K562 (cell line): ENCODE measurements at regions not wholly inside any gene's neighbourhood (a gene's known extent, or its start where the extent isn't known, plus 50 kb on each side); places are given as distances from the start of the nearest gene placed in this dataset.

Experiments used
- ATAC-seq: fragments of 200-7000 bp; cut with Tn5 transposase; 3 replicates; pipeline ENCODE4 v1.9.1; 2020; ENCODE audit warnings: moderate library complexity
- BruUV-seq: library from RNA; stranded (reverse); fragments of 400-500 nt; replicated peaks from 2 replicates; lab custom pipeline; 2021; lab: Mats Ljungman, UMichigan
- CTCF ChIA-PET: fragments of 300-600 bp; formaldehyde crosslinking; extraction: SDS; loops from one replicate; lab custom pipeline; 2021; ENCODE audit warnings: low intra/inter-chr PET ratio; lab: Yijun Ruan, JAX
- POLR2A ChIA-PET: fragments of 300-600, 350-650 bp; sonication (Branson Sonifier 250); formaldehyde crosslinking; extraction: SDS; loops from one replicate; lab custom pipeline; 2021; ENCODE audit warnings: antibody characterized with exemption, inconsistent platforms; lab: Yijun Ruan, JAX
- DNase-seq, 4 experiments: peaks; one replicate each; pipeline versions ENCODE4 v3.0.0 to v3.0.0-alpha.2; 2011 to 2018; ENCODE audit warnings: low spot score in 3 of 4, mixed read lengths in 3 of 4; ENCODE audit errors: extremely low read depth in 1 of 4
- FAIRE-seq: peaks from 2 replicates; lab custom pipeline; 2011; peaks lifted over from hg19 to GRCh38; lab: Jason Lieb, UNC
- H2AFZ ChIP-seq: 2 replicates; pipeline ENCODE4 v1.6.0; 2011; ENCODE audit warnings: low read depth, low read length, control low read depth, inconsistent platforms
- H3K27ac ChIP-seq: fragments of 200-600 bp; 3 replicates; pipeline ENCODE4 v1.8.0; 2011; ENCODE audit warnings: low read depth, mild to moderate bottlenecking, control low read depth, inconsistent platforms, low read length, moderate library complexity, mixed read lengths; ENCODE audit errors: extremely low read depth
- H3K27me3 ChIP-seq, 2 experiments: fragments of 300-600 bp in 1 of 2; 2 replicates in 1 of 2; 3 replicates in 1 of 2; pipeline versions ENCODE4 v1.6.0 to v1.8.0; 2011; ENCODE audit warnings: inconsistent platforms in 2 of 2, low read length in 2 of 2, mild to moderate bottlenecking in 1 of 2, mixed read lengths in 1 of 2, moderate library complexity in 1 of 2; ENCODE audit not compliant: control insufficient read depth in 2 of 2, insufficient read depth in 2 of 2
- H3K36me3 ChIP-seq: fragments of 300-600 bp; 3 replicates; pipeline ENCODE4 v1.8.0; 2011; ENCODE audit warnings: mild to moderate bottlenecking, low read length, inconsistent platforms; ENCODE audit not compliant: control insufficient read depth, insufficient read depth
- H3K4me1 ChIP-seq, 2 experiments: fragments of 200-600 bp in 1 of 2; replicated peaks in 1 of 2; 2 replicates in 1 of 2; 3 replicates in 1 of 2; pipeline versions ENCODE4 v1.5.1 to v1.8.0; 2011; ENCODE audit warnings: inconsistent platforms in 2 of 2, low read length in 2 of 2, mild to moderate bottlenecking in 1 of 2, mixed read lengths in 1 of 2, moderate library complexity in 1 of 2; ENCODE audit not compliant: control insufficient read depth in 2 of 2, insufficient read depth in 2 of 2
- H3K4me2 ChIP-seq: 2 replicates; pipeline ENCODE4 v1.6.1; 2011; ENCODE audit warnings: low read length, control low read depth, inconsistent platforms, mixed read lengths; ENCODE audit not compliant: insufficient read depth
- H3K4me3 ChIP-seq: fragments of 200-600 bp; sonication (generic), shearing (Covaris generic); 2 replicates; pipeline ENCODE4 v1.5.1; 2016; ENCODE audit warnings: control low read depth, inconsistent platforms
- H3K79me2 ChIP-seq: fragments of 200-600 bp; 3 replicates; pipeline ENCODE4 v1.8.0; 2011; ENCODE audit warnings: low read length, inconsistent platforms; ENCODE audit not compliant: control insufficient read depth, insufficient read depth
- H3K9ac ChIP-seq, 2 experiments: 2 replicates each; pipeline versions ENCODE4 v1.6.0 to v1.6.1; 2011; ENCODE audit warnings: low read depth in 2 of 2, low read length in 2 of 2, control low read depth in 1 of 2, inconsistent platforms in 1 of 2, mild to moderate bottlenecking in 1 of 2, mixed read lengths in 1 of 2; ENCODE audit not compliant: insufficient read depth in 1 of 2
- H3K9me1 ChIP-seq: one replicate; pipeline ENCODE4 v1.6.0; 2011; ENCODE audit warnings: inconsistent platforms, mild to moderate bottlenecking, low read length, moderate library complexity; ENCODE audit not compliant: control insufficient read depth, insufficient read depth
- H3K9me3 ChIP-seq: replicated peaks from 2 replicates; pipeline ENCODE4 v1.5.1; 2011; ENCODE audit warnings: low read depth, low read length, inconsistent platforms; ENCODE audit not compliant: control insufficient read depth, insufficient read depth
- H4K20me1 ChIP-seq: replicated peaks from 2 replicates; pipeline ENCODE4 v1.6.1; 2011; ENCODE audit warnings: low read length, inconsistent platforms, mixed read lengths; ENCODE audit not compliant: control insufficient read depth, insufficient read depth
- CBX2 ChIP-seq: fragments of 200-600 bp; sonication (generic); IDR thresholded peaks from one replicate; pipeline ENCODE4 v1.6.1; 2012; ENCODE audit warnings: mild to moderate bottlenecking, low read length, inconsistent platforms; ENCODE audit not compliant: insufficient read depth, poor library complexity, severe bottlenecking
- CHD4 ChIP-seq: fragments of 200-600 bp; sonication (generic); IDR thresholded peaks from 3 replicates; pipeline ENCODE4 v1.6.1; 2012; ENCODE audit warnings: low read depth, mild to moderate bottlenecking, mixed read lengths, low read length, inconsistent platforms; ENCODE audit not compliant: insufficient read depth, insufficient replicate concordance, poor library complexity, severe bottlenecking
- DDX20 ChIP-seq: fragments of 450-650 bp; IDR thresholded peaks from 2 replicates; pipeline ENCODE4 v1.6.1; 2016; ENCODE audit warnings: missing genetic modification characterization, low read depth, mild to moderate bottlenecking, missing compliant biosample characterization, moderate library complexity
- DNMT1 ChIP-seq: fragments of 450-650 bp; IDR thresholded peaks from 2 replicates; pipeline ENCODE4 v1.6.1; 2016; ENCODE audit warnings: antibody characterized with exemption, mild to moderate bottlenecking
- POU5F1 ChIP-seq: fragments of 150-350 bp; IDR thresholded peaks from 2 replicates; pipeline ENCODE4 v1.6.1; 2014; ENCODE audit warnings: borderline replicate concordance, low read length, low read depth, mild to moderate bottlenecking; ENCODE audit not compliant: partially characterized antibody
- PTTG1 ChIP-seq: fragments of 450-650 bp; IDR thresholded peaks from 2 replicates; pipeline ENCODE4 v1.6.1; 2016; ENCODE audit warnings: low read depth, mild to moderate bottlenecking, missing genetic modification characterization, missing compliant biosample characterization
- RBM22 ChIP-seq: fragments of 200-400 bp; formaldehyde crosslinking; IDR thresholded peaks from 2 replicates; pipeline ENCODE4 v1.6.1; 2018; ENCODE audit warnings: low read length, low read depth; ENCODE audit not compliant: poor library complexity, severe bottlenecking
- SIN3A ChIP-seq, 2 experiments: fragments of 150-350 bp in 1 of 2; IDR thresholded peaks; 2 replicates each; pipeline ENCODE4 v1.6.1; 2011 to 2016; ENCODE audit warnings: borderline replicate concordance in 2 of 2, low read depth in 2 of 2, low read length in 2 of 2, mild to moderate bottlenecking in 2 of 2, moderate library complexity in 2 of 2; ENCODE audit not compliant: control insufficient read depth in 1 of 2
- TAF15 ChIP-seq: fragments of 200-400 bp; formaldehyde crosslinking; IDR thresholded peaks from 2 replicates; pipeline ENCODE4 v1.6.1; 2017; ENCODE audit warnings: mild to moderate bottlenecking, low read depth, low read length, moderate library complexity
- TBP ChIP-seq: optimal IDR thresholded peaks from 2 replicates; pipeline ENCODE3; 2011; ENCODE audit warnings: low read depth, low read length, improper control_type of control experiment
- XRCC3 ChIP-seq: fragments of 450-650 bp; IDR thresholded peaks from 2 replicates; pipeline ENCODE4 v1.6.1; 2017; ENCODE audit warnings: mild to moderate bottlenecking, moderate library complexity
- WGBS: fragments of 100-300 bp; shearing (Covaris generic); methylation state at CpG from one replicate; pipeline ENCODE4 v1.1.6; 2016; ENCODE audit warnings: low coverage, mixed read lengths; ENCODE audit not compliant: insufficient coverage; ENCODE audit errors: missing lambda C conversion rate; 5-methylcytosine and 5-hydroxymethylcytosine counted together
- in situ Hi-C: fragments of 300-500 bp; cut with MboI; formaldehyde crosslinking; loops from 4 replicates; pipeline ENCODE4 v1.15.0; 2018; ENCODE audit warnings: inconsistent platforms, mixed read lengths
- intact Hi-C: fragments of 100-400 bp; cut with micrococcal nuclease; formaldehyde crosslinking; loops from 2 replicates; pipeline ENCODE4 v1.14.2; 2022
- TF ChIP-seq, protein P1 (sequence below), 2 experiments: fragments of 450-650 bp in 1 of 2; sonication (generic) in 1 of 2; formaldehyde crosslinking; conservative IDR thresholded peaks; 2 replicates each; pipeline versions ENCODE4 v1.4.0 to v1.8.1; 2020 to 2022; ENCODE audit warnings: mild to moderate bottlenecking in 1 of 2, missing genetic modification reagents in 1 of 2
- TF ChIP-seq, protein P2 (sequence below): sonication (generic); formaldehyde crosslinking; IDR thresholded peaks from 2 replicates; pipeline ENCODE4 v1.8.1; 2023; ENCODE audit warnings: mild to moderate bottlenecking, missing genetic modification reagents
- TF ChIP-seq, protein P3 (sequence below): fragments of 450-650 bp; IDR thresholded peaks from 2 replicates; pipeline ENCODE4 v1.6.1; 2016; ENCODE audit warnings: missing biosample characterization, missing genetic modification characterization
- TF ChIP-seq, protein P4 (sequence below), 3 experiments: IDR thresholded peaks in 2 of 3; conservative IDR thresholded peaks in 1 of 3; 2 replicates each; pipeline ENCODE4 v1.5.1; 2011 to 2012; ENCODE audit warnings: low read length in 3 of 3, mild to moderate bottlenecking in 3 of 3, control low read depth in 2 of 3, improper control_type of control experiment in 1 of 3, inconsistent platforms in 1 of 3, low read depth in 1 of 3, mixed read lengths in 1 of 3, moderate library complexity in 1 of 3; ENCODE audit not compliant: insufficient read depth in 2 of 3

DNA sequence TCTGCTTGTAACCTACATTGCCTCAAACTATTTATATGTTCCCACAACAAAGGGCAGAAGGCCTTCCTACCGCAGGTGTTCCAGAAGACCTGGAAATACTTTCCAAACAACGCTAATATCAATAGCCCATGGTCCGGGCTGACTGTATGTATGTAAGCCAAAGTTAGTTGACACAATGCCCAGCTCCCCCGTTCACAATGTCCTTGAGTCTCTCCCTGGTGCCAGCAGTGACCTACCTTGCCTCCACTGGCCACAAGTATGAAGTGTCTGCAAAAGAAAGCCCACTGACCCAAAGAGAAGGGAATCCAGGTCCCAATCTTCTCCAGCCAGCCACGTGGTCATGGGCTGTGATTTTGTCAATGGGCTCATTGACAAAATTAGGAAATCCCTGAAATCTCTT, 118.6 kb downstream of the DLEU7 start (continued):
- TF ChIP-seq XRCC3 (no peak), DNMT1 (no peak)
- TF ChIP-seq, all 486 proteins: peak for 0

DNA sequence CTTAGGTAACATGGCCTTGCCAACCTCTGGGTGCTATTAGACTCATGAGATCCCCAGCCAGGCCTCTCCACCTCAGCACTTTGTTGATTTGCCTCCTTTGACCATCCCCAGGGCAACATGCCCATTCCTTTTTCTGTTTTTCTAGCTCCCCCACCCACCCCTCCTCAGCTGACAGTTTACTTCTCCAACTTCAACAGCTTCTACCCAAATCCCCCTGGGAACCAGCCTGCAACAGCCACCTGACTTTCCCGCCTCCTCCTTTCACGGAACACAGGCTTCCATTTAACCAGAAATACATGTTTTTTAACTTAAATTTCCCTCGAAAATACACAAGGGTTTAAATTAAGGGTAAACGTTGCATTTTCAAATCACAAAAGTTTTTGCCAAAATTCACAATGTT, 117.3 kb downstream of the DLEU7 start:
- no peak for ATAC-seq
- Histone ChIP-seq H3K9me3 (no peaks in the 10 kb centered on the region), H3K4me1 (no peaks in the 10 kb centered on the region), H3K27me3 (no peaks in the 10 kb centered on the region), H3K4me2 (no peak overlapping the region), H3K27ac (no peak overlapping the region), H3K9ac (no peak overlapping the region), H3K4me3 (no peak overlapping the region), H3K36me3 (no peaks in the 10 kb centered on the region), H3K9me1 (no peaks in the 10 kb centered on the region), H3K79me2 (no peaks in the 10 kb centered on the region), H2AFZ (no peak overlapping the region), H4K20me1 (no peaks in the 10 kb centered on the region)
- in situ Hi-C loops (no loop called here), intact Hi-C loops (no loop called here)
- ChIA-PET POLR2A (no interaction called here), CTCF (no interaction called here)
- 12% methylated on average over 4 of the region's 4 CpGs for WGBS
- no peak for FAIRE-seq
- DNase-seq = no peak
- no TSS peak for BruUV-seq
- no peak for TF ChIP-seq CBX2
- no peak for TF ChIP-seq PTTG1
- no peak for TF ChIP-seq RBM22
- TF ChIP-seq, protein P1, sequence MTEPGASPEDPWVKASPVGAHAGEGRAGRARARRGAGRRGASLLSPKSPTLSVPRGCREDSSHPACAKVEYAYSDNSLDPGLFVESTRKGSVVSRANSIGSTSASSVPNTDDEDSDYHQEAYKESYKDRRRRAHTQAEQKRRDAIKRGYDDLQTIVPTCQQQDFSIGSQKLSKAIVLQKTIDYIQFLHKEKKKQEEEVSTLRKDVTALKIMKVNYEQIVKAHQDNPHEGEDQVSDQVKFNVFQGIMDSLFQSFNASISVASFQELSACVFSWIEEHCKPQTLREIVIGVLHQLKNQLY (CRISPR knock-in tag; conservative IDR thresholded peaks at IDR 0.05) = no peak
- TF ChIP-seq, protein P2, sequence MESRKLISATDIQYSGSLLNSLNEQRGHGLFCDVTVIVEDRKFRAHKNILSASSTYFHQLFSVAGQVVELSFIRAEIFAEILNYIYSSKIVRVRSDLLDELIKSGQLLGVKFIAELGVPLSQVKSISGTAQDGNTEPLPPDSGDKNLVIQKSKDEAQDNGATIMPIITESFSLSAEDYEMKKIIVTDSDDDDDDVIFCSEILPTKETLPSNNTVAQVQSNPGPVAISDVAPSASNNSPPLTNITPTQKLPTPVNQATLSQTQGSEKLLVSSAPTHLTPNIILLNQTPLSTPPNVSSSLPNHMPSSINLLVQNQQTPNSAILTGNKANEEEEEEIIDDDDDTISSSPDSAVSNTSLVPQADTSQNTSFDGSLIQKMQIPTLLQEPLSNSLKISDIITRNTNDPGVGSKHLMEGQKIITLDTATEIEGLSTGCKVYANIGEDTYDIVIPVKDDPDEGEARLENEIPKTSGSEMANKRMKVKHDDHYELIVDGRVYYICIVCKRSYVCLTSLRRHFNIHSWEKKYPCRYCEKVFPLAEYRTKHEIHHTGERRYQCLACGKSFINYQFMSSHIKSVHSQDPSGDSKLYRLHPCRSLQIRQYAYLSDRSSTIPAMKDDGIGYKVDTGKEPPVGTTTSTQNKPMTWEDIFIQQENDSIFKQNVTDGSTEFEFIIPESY (CRISPR knock-in tag) = no peak
- TF ChIP-seq SIN3A (IDR thresholded peaks at IDR 0.05; ENCODE audit: borderline replicate concordance in 2 of 2, control insufficient read depth in 1 of 2, low read depth in 2 of 2, low read length in 2 of 2) = no peak
- TF ChIP-seq, protein P3, sequence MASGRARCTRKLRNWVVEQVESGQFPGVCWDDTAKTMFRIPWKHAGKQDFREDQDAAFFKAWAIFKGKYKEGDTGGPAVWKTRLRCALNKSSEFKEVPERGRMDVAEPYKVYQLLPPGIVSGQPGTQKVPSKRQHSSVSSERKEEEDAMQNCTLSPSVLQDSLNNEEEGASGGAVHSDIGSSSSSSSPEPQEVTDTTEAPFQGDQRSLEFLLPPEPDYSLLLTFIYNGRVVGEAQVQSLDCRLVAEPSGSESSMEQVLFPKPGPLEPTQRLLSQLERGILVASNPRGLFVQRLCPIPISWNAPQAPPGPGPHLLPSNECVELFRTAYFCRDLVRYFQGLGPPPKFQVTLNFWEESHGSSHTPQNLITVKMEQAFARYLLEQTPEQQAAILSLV (tag) = no peak
- no peak for TF ChIP-seq TAF15
- no peak for TF ChIP-seq TBP
- TF ChIP-seq, protein P4, sequence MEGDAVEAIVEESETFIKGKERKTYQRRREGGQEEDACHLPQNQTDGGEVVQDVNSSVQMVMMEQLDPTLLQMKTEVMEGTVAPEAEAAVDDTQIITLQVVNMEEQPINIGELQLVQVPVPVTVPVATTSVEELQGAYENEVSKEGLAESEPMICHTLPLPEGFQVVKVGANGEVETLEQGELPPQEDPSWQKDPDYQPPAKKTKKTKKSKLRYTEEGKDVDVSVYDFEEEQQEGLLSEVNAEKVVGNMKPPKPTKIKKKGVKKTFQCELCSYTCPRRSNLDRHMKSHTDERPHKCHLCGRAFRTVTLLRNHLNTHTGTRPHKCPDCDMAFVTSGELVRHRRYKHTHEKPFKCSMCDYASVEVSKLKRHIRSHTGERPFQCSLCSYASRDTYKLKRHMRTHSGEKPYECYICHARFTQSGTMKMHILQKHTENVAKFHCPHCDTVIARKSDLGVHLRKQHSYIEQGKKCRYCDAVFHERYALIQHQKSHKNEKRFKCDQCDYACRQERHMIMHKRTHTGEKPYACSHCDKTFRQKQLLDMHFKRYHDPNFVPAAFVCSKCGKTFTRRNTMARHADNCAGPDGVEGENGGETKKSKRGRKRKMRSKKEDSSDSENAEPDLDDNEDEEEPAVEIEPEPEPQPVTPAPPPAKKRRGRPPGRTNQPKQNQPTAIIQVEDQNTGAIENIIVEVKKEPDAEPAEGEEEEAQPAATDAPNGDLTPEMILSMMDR (IDR thresholded peaks at IDR 0.05 in 2 of 3, conservative IDR thresholded peaks at IDR 0.05 in 1 of 3; ENCODE audit: insufficient read depth in 2 of 3, low read depth in 1 of 3, low read length in 3 of 3) = no peak
- TF ChIP-seq DDX20 (tag) = no peak
- TF ChIP-seq POU5F1 = no peak
- TF ChIP-seq CHD4 = no peak
